HL-60/S4 treated with retinoic acid at 250 ng/mL for 4 days and 3 days (cell line): ENCODE measurements at regions not wholly inside any gene's neighbourhood (a gene's known extent, or its start where the extent isn't known, plus 50 kb on each side); places are given as distances from the start of the nearest gene placed in this dataset.

Source experiments
- in situ Hi-C: fragments of 300-500 bp; cut with MboI; formaldehyde crosslinking; loops from 2 replicates; pipeline ENCODE4 v1.7.0; 2022; ENCODE audit warnings: low sequenced_read_pairs

DNA sequence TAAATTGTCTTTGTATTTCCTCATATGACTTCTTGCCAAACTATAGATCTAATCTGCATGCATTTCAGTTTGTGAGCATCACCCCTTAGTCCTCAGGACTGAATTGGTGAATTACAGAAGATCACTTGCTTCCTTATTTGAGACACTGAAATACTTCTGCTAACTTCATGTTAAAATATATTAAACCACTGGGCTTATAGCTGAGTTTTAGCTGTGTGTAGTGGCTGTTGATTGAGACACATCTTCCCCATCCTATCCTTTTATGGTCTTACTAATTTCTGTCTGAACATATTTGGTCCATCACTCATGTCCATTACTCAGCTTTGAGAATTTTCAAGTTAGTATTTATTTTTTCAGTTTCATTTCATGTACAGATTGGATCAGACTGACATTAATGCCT is 295.9 kb downstream of the PSAT1 start:
- in situ Hi-C loops: no loop called here

DNA sequence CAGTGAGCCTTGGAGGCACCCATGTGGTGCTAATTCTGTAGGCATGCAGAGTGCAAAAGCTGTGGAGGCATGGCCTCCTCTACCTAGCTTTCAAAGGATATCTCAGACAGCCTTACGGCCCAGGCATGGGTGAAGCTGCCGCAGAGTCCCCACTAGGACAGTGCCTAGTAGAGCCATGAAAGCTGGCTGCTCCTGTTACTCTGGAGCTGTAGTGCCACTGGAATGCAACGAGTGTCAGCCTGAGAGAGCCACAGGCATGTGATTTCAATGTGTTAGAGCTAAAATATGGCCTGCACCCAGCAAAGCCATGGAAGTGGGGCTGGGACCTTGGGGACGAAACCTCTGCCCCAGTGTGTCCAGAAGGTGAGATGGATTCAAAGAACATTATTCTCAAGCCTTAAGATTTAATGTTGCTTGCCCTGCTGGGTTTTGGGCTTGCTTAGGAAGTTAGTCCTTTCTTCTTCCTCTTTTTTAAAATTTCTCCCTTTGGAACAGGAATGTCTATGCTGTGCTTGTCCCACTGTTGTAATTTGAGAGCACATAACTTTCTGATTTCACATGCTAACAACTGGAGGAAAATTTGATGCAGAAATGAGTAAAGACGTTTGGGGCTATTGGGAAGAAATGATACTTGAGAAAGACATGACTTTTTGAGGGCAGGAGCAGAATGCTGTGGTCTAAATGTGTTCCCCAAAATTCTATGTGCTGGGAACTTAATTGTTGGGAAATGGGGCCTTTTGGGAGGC is 298.4 kb downstream of the PSAT1 start:
- in situ Hi-C loops: no loop called here

DNA sequence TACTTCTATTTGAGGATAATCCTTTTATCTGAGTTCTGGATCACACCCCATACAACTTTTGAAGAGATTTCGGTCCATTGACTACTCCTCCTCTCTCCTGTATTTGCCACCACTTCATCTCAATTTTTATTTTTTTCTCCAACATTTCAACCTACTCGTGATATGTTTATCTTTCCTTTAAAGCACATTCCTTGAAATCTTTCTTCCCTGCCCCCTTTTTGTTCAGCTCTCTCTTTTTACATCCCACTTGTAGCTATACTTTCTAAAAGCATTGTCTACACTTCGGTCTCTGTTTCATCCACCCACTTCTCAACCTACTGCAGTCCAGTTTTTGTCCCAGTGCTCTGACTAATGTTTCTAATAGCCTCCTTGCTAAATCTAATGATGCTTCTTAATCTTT is 299.4 kb downstream of the PSAT1 start:
- in situ Hi-C loops: no loop called here

DNA sequence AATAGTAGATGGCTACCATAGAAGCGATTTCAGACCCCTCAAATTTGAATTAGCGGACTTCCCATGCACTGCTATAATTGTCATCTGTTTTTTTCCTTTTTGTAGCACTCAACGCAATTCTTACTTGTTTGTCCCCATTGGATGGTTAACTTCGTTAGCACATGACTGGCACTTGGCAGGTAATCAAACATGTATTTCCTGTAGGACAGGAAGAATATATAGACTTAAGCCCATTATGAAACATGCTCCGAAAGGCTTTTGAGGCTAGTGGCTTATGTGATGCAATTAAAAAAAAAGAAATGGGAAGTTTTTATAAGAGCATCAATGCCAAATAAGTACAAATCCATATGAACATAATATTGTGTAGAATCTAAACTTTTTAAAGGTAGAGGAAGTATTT is 301.2 kb downstream of the PSAT1 start:
- in situ Hi-C loops: no loop called here

DNA sequence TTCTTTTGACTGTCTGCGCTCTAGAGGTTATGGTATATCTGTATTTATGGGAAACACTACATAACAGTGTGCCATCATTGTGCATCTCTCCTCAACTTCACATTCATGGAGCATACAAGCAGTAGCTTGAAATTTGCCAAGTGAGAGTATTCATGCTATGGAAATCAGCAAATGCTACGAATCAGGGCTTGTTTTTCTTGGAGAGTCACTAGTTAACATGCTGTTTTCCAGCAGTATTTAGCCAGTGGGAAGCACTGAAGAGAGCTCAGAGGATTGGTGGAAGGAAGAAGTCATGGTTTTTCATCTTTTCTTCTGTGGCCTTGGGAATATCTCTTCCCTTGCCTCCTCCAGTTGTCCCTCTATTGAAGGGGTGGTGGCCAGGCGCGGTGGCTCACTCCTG is 303.0 kb downstream of the PSAT1 start:
- in situ Hi-C loops: no loop called here

DNA sequence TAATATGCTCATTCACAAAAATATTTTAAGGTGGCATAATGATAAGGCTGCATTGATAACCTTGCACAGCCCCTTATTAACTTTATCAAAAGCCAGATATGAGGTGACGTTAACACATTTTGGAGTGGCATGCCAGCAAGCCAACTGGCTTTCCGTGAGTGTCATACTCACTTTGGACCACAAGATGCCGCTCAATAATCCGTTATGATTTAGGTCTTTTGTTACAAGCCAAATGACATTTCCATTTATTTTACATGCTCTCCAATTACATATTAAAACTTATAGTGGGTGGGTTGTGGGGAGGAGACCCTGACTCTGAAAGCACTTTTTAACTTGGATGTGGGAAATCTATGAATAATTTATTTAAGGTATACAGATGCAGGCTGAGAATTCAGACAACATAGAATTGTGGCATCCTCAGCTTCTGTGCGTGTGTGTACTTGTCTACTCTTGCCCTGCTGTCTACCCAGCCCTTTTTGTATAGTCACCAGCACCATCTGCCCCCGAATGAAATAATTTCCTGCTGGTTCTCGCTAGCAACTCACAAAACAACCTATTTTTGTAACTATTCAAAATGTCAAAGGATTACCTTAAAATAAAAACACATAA is 305.1 kb downstream of the PSAT1 start:
- in situ Hi-C loops: no loop called here

DNA sequence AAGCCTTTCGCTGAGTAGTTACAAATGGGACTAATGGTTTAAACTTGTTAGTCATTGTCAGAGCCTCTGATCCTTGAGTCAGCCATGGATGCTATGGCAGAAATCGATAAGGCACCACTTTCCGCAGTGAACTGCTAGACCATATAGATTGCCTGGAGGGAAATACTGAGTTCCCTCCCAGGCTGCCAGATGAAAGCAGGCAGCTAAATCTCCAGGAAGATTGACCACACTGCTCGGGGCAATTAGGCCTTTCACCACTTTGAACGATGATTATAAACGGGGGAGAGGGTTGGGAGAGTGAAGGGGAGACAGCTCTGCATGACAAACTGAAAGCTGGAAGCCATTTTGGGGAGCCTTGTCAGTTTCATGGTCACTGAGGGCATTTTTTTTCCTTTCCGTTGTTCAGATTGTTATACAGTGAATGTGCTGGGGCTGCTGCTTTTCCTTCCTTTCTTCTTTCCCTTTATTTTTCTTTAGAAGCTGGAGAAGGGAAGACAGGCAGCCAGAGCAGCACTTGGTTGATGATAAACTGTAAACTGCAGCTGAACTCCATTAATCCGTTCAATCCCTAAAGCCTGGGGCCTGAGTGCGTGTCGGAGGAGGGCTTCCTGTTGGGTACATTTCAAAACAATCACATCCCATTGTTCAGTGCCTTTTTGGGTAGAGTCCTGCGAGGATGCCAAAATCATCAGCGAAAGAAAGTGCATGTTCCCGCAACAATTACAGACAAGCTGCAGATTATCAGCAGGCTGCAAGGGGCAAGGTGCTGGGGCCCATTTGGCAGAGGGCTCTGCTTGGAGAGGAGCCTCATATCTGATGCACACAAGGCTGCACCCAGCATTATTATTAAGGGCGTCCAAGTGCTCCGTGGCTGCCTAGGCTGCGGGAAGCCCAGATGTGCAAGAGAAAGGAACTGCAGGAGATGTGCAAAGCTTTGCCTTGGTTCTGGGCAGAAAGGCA is 308.4 kb downstream of the PSAT1 start:
- in situ Hi-C loops: no loop called here

DNA sequence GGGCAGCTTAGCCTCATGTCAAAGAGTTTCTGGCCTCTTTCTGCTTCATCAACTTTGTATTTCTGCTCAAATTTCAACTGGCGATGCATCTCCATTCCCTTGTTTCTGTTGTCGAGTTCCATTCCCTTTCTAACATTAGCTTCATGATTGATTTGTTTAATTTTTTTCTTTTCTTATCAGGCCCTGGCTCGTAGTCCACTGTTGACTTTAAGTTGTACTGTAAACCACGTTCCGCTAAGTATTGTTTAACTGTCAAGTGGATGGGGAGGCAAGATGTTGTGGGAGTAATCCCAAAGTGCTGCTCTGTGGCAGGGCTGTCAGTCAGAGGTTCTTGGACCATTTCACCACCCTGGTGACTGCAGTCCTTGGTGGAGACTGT is 309.1 kb downstream of the PSAT1 start:
- in situ Hi-C loops: no loop called here

DNA sequence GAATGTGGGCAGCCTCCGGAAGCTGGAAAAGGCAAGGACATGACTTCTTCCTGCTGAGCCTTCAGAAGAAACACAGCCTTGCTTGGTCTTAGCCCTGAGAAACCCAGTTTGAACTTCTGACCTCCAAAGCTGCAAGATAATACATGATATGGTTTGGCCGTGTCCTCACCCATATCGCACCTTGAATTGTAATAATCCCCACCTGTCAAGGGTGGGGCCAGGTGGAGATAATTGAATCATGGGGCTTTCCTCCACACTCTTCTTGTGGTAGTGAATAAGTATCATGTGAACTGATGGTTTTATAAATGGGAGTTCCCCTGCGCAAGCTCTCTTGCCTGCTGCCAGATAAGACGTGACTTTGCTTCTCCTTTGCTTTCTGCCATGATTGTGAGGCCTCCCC is 310.9 kb downstream of the PSAT1 start:
- in situ Hi-C loops: no loop called here

DNA sequence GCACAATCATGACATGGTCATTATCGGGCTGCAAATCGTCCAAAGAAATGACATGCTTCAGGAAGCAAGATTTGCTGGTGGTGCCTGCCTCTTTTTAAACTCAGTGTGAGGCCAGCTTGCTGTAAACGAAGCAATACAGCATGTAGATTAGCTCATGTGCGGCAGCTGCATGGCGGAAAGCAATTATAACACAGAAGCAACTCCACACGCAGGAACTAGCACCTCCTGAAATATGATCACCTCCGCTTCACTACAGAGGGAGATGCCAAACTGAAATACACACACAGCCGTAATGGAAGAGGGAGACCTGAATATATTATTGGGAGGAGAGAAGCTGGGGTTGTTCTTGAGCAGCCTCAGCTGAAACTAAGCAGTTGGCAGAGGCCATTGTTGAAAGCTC is 312.5 kb downstream of the PSAT1 start:
- in situ Hi-C loops: no loop called here

DNA sequence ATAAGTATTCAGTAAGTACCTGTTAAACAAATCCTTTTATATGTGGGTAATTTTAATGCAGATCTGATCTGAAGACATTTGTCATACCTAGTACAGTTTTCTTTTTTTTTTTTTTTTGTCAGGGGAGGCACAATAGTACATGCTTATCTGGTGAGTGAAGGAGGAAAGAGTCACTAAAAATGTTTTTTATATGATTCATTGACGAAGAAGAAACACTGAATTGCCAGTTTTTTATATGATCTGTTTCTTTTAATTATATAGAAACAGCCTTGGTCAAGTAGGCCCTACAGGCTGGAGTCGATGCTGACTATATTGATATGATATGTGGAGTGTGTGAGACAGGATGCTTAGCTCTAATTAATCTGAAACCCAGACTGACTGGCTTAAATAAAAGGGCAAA is 315.2 kb downstream of the PSAT1 start:
- in situ Hi-C loops: no loop called here

DNA sequence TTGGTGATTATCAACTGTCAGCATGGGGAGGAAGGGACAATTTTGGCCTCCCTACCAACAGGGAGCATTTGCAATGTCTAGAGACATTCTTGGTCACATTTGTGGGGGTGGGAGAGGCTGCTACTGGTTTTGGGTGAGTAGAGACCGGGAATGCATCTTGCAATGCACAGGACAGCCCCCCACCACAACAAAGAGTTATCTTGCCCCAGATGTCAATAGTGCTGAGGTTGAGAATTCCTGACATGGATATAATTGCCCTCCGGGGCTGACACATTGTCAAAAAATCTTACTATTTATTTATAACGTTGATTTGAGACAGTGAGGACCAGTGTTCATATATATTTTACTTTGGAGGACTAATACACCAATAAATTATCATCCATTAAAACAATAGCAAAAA is 316.1 kb downstream of the PSAT1 start:
- in situ Hi-C loops: no loop called here

DNA sequence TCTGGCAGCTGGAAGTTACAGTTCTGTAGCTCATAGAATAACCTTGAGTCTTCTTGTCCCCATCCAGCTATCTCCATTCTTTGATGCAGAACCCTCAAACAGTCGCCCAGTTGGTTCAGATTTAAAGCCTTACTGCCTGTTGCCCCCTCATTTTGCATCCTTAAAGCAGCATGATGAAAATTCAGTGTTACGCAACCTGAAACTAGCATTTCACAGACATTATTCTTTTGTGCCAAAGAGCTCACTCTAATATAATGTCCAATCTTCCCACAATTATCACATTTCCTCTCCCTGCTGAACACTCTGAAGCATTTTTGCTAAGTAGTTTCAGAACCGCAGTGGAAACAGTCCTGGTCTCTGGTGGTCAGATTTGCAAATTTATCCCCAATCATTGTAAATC is 318.0 kb downstream of the PSAT1 start:
- in situ Hi-C loops: no loop called here

DNA sequence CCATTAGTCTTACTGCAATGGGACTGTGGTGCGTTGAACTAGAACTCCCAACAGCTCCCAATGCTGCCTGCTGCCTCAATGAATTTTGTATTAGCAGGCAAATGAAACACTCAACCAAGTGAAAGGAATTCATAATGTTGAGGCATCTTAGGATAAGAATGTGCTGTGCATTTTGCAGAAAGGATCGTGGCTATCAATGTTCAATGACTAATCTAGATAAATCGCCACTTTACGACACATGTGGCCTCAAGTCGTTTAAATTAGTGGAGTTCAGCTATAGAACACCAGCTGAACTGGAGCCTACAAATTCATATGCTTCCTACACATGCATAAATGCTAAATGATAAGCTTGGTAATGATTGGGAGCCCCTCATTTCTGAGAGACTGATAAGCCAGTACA is 318.4 kb downstream of the PSAT1 start:
- in situ Hi-C loops: no loop called here

DNA sequence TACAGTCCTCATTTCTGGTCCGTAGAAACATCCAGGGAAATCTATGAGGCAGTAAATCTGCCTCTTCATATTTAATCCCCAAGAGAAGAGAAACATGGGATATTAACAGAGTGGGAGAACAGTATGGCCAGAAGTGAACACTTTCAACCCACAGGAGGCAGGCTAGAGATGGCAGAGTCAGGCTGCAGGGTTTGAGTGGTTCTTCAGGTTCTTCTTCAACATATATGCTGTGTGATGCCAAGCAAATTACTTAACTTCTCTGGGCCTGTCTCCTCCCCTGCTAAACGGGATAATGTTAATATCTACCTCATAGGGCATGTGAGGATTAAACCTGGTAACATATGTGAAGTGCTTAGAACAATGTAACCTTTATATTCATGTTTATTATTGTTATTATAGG is 321.8 kb downstream of the PSAT1 start:
- in situ Hi-C loops: no loop called here

DNA sequence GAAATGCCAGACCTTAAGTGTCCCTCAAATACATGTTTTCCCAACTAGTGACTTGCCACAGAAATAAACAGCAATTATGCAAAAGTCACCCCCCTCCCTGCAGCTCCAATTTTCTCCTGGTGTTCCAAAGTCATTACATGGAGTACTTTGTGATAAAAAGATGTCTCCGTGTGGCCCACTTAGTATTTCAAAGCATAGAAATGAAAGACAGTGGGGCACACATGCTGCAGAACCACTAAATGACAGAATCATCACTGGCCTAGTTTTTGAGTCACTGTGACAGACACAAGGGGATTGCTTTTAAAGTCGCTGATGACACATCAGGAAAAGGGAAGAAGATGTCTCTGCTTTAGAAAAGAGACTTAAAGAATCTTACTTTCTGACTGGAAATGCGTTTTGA is 323.4 kb downstream of the PSAT1 start:
- in situ Hi-C loops: no loop called here

DNA sequence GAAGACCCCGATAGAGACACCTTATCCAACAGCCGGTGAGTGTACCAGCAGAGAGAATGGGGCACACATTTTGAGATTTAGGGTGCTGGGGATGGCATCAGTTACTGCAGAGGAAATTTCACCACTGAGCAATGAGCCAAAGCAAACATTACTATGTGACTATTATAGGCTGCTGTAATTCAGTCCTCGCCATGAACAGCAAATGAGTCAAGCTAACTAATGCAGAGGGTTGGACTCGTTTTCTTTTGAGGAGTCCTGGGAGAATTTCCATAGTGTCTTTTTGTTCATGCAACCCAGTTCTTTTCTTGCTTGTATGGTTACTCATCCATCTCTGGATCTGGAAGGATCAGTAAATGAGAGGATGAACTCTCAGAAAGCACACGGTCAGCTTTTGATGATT is 323.8 kb downstream of the PSAT1 start:
- in situ Hi-C loops: no loop called here

DNA sequence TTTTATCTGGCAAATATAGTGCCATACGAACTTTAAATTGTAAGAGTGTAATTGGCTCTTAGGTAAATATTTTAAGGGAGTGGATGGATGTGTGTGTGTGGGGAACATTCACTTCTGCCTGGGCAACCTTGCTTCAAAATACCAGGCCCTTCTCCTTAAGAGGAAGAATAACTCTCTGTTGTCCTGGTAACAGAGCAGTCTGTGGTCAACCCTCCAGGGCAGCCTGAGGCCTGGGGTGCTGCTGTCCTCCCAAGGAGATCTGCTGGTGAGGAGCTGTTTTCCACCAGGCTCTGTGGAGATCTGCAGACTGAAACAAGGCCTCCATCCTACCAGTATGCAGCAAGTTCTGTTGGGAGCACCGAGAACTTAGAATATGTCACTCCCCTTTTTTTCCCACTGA is 325.2 kb downstream of the PSAT1 start:
- in situ Hi-C loops: no loop called here

DNA sequence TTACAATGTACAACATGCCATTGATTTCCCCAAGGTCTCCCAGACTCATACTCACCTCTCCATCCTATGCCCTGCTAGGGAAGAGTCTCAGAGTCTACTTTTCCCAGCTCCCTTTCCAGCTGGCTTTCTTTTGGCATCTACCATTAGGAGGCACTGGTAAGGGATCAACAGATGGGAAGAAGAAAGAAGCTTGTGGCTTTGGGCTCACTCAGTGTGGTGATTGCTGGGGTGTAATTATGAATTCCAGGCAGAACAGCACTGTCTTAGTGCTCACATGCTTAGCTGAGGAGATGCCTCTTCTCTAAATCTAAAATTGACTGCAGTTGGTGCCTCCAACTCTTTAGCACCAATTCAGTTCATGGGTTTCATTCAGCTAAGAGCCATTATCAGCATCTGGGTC is 330.0 kb downstream of the PSAT1 start:
- in situ Hi-C loops: no loop called here

DNA sequence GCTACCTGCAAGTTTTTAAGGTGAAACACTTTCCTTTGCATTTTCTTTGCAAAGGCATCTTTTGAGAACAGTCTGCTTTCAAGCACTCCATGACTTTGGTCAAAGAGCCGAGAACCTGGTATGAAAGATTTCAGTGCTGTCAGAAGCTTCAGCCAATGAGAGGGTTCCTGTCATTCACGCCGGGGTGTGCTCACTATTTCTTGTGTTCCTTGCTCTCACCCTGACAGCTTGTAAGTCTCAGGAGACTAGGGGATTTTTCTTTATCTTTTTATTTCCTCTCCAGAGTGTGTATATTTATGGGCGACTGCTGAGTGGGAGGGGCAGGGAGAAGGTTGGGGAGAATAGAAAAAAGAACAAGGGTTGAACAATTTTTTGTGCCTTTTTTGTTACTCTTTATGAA is 334.0 kb downstream of the PSAT1 start:
- in situ Hi-C loops: no loop called here

DNA sequence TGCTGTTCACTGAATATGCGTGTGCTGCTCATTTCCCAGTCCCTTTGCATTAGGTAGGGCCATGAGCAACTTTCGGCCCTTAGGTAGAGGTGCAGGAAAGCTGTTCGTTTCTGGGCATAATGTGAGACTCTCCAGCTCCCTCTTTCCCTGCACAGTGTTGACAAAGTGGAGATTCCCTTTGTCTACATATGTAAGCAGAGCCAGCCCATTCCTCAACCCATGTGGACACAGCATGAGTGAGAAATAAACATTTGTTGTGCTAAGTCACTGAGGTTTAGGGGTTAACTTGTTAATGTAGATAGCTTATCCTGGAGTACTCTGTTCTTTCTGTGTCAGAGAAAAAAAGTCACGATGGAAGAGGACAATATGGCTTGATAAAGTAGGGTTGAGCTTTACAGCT is 343.8 kb downstream of the PSAT1 start:
- in situ Hi-C loops: no loop called here

DNA sequence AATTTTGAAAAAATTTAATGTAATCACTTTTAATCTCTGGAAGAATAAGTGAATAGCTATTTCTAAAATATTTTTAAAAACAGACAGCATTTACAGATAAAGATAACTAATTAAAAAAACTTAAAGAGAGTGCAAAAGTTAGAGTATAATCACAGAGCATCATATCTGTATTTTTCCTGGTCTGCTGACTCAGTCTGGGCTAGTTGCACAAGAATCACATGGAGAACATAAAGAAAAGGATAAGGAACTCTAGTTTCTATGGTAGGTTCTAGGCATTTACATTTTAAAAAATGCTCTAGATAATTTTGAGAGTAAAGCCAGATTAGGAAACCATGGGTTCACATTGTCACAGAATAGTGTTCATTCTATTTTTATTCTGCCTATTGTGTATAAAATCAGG is 347.4 kb downstream of the PSAT1 start:
- in situ Hi-C loops: no loop called here
